GM18870 (cell line): ENCODE measurements at regions not wholly inside any gene's neighbourhood (a gene's known extent, or its start where the extent isn't known, plus 50 kb on each side); places are given as distances from the start of the nearest gene placed in this dataset.

Experiments used
- ATAC-seq: cut with Tn5 transposase; IDR thresholded peaks from one replicate; pipeline ENCODE4 v1.9.1; 2021; ENCODE audit warnings: moderate library complexity; ENCODE audit not compliant: unreplicated experiment

DNA sequence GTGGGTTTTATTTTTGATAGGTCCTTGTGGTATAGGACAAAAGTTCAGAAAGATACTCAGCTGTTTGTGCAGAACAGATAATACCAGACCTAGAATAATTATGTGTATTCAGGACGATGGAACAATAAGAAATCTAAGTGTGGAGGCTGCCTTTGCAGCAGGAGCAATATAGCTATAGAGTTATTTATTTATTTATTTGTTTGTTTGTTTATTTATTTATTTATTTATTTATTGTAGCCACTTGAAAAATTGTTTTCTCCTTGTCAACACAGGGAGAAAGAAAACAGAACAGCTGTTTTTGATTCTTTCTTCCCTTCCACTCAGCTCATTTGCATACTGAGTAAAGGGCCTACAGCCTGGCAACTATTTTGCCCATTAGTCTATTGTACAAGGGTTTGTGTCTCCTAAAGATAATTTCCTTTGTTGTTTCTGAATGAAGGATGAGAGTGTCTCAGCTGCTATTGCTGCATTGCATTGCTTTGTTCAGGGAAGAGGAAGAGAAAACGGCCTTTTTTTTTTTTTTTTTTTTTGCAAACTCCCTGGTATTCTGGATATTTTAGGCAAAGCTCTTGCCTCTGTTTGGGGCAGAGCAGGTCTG, 56.0 kb upstream of the ESX1 start:
- no peak for ATAC-seq

DNA sequence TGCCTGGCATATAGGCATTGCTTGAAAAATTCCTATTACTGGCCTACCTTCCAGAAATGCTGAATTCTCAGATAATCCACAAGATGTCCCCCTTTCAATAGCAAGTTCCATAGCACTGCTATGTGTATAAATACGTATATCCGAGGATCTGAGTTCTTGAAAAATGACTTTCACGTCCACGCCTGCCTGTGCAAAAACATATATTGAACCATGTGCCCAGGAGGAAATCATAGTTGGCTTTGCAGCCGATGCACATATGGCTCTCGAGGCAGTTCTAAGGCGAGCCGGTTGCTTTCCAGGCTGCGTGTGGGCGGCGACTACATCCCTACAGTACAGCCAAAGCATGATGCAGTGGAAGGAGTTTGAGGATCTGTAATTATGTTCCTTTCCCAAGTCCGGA, 55.4 kb upstream of the ESX1 start:
- no peak for ATAC-seq

DNA sequence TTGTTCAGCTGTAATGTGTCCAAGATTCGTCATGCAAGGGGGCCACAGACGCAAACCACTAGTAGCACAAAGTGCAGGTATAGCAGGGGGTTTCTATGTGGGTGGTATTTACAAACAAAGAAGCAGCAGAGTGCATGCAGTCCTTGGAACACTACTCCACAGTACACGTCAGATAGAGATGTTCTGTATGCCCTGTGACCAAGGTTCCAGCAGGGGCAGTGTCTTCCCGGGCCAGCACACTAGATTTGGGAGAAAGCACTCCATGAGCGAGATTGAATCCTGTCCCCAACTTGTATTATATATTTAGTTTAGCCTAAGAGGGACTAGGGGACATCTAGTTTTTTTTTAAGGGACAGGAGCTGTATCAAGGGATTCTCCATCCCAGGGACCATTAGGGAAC, 54.4 kb upstream of the ESX1 start:
- no peak for ATAC-seq

DNA sequence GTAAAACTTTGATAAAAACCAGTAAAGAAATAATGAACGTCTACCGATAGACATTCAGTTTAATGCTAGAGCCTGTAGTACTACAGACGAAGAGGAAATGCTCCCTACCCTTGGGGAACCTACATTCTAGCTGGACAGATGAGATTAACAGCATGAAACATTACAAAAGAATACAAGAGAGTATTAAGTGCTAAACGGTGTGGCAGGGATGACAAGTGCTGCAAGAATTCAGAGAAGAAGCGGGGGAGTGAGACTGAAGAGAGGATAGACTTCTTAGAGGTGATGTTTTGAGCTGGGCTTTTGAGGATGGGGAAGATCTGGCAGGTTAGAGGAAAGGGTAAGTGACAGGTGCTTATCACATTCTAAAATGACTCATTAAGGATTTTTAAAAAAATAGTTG, 52.6 kb upstream of the ESX1 start:
- ATAC-seq = no peak

DNA sequence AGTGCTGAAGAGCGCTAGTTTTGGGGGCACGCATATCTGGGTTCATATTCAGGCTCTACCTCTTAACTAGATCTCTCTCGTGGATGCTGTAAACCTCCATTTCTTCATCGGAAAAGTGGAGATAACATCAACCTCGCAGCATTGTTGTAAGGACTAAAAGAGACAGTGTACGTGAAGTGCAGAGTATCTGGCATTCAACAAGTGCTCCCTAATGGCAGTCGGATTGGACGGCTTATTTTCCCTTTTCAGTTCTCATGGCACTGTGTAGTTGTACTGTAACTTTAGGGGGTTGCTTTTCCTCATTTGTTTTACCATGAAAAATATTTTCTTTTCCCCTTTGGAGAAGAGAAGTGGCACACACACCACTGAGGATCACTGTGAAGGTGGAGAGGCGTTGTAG, 51.4 kb upstream of the ESX1 start:
- no peak for ATAC-seq
